Adrenal gland (tissue), 5 donors: ENCODE measurements at regions not wholly inside any gene's neighbourhood (a gene's known extent, or its start where the extent isn't known, plus 50 kb on each side); places are given as distances from the start of the nearest gene placed in this dataset.

Experiments
- CTCF ChIP-seq, 6 experiments: fragments of 450-650 bp in 4 of 6; fragments of 200-600 bp in 2 of 6; sonication (generic) in 1 of 6; IDR thresholded peaks; 1 replicate in 5 of 6; 2 replicates in 1 of 6; pipeline versions ENCODE4 v1.5.1 to v1.8.0; 2016 to 2021; ENCODE audit warnings: antibody characterized with exemption in 6 of 6, mild to moderate bottlenecking in 2 of 6, moderate library complexity in 1 of 6
- POLR2A ChIP-seq, 2 donors: fragments of 450-650 bp; IDR thresholded peaks; one replicate each; pipeline ENCODE4 v1.6.1; 2017; ENCODE audit warnings: antibody characterized with exemption in 2 of 2, mild to moderate bottlenecking in 2 of 2, moderate library complexity in 1 of 2
- donor health status: DM: no; HTN: no; CAD: no.

GRCh38 chr11:91755951-91756707 lies 468.5 kb upstream of the FAT3 start:
- TF ChIP-seq CTCF (IDR thresholded peaks at IDR 0.05) = no peak
- TF ChIP-seq POLR2A (IDR thresholded peaks at IDR 0.05) = no peak
